BLaER1 treated with 17β-estradiol and CSF1 and Interleukin-3, amounts not matched to agents 10 nM and 100 nM (cell line): ENCODE measurements at regions not wholly inside any gene's neighbourhood (a gene's known extent, or its start where the extent isn't known, plus 50 kb on each side); places are given as distances from the start of the nearest gene placed in this dataset.

Source experiments
- H3K27ac ChIP-seq, 11 experiments: shearing (Covaris generic); formaldehyde crosslinking; 2 replicates each; pipeline ENCODE4 v1.8.1; 2022
- H3K27me3 ChIP-seq, 11 experiments: shearing (Covaris generic); formaldehyde crosslinking; 2 replicates each; pipeline ENCODE4 v1.8.1; 2022
- H3K36me3 ChIP-seq, 11 experiments: shearing (Covaris generic); formaldehyde crosslinking; 2 replicates each; pipeline ENCODE4 v1.8.1; 2022
- H3K4me1 ChIP-seq, 10 experiments: shearing (Covaris generic); formaldehyde crosslinking; 2 replicates each; pipeline ENCODE4 v1.8.1; 2022
- H3K4me2 ChIP-seq, 11 experiments: shearing (Covaris generic); formaldehyde crosslinking; 2 replicates each; pipeline ENCODE4 v1.8.1; 2022
- H3K4me3 ChIP-seq, 10 experiments: shearing (Covaris generic); formaldehyde crosslinking; 2 replicates each; pipeline ENCODE4 v1.8.1; 2022
- H3K9ac ChIP-seq, 11 experiments: shearing (Covaris generic); formaldehyde crosslinking; 2 replicates each; pipeline ENCODE4 v1.8.1; 2022
- H3K9me3 ChIP-seq, 11 experiments: shearing (Covaris generic); formaldehyde crosslinking; replicated peaks in 1 of 11; 2 replicates each; pipeline ENCODE4 v1.8.1; 2022
- H4K20me1 ChIP-seq, 11 experiments: shearing (Covaris generic); formaldehyde crosslinking; 2 replicates each; pipeline ENCODE4 v1.8.1; 2022
- Cebpa-rat ChIP-seq, 11 experiments: shearing (Covaris generic); IDR thresholded peaks; 2 replicates each; pipeline ENCODE4 v1.8.1; 2022

DNA sequence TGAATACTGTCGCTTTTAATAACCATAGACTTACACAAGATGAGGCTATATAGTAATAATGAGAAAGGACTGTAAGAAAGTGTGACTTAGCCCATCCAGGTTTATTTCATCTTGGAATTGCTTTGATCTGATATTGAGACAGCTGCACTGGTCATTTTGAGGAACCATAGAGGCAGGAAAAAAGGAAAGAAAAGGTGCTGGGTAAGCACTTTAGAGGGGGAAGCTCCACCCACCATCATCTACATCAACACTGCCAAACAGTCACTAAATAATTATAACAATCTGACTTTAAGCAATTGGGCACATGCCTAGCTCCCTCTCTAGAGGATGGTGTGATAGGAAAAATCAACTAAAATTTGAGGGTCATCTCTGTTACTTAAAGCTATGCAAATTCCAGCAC is 70.6 kb upstream of the ST6GALNAC3 start:
- Histone ChIP-seq H3K27ac (no peak overlapping the region), H3K9ac (no peak overlapping the region), H3K4me2 (peak overlapping the region in 2 of 11 experiments; percentile 7 to 40; a peak in 3 of 22 replicates), H3K4me3 (no peak overlapping the region), H4K20me1 (no peaks in the 10 kb centered on the region), H3K36me3 (no peaks in the 10 kb centered on the region), H3K9me3 (0 out of 22 replicates have a peak, but pooled peaks cover 0 to 2% (median 0%) of the 10 kb centered on the region in 11 experiments), H3K4me1 (peaks cover 0 to 10% (median 0%) of the 10 kb centered on the region in 10 experiments; a peak in 4 of 20 replicates), H3K27me3 (no peaks in the 10 kb centered on the region)
- no peak for TF ChIP-seq Cebpa-rat (IDR thresholded peaks at IDR 0.05)

DNA sequence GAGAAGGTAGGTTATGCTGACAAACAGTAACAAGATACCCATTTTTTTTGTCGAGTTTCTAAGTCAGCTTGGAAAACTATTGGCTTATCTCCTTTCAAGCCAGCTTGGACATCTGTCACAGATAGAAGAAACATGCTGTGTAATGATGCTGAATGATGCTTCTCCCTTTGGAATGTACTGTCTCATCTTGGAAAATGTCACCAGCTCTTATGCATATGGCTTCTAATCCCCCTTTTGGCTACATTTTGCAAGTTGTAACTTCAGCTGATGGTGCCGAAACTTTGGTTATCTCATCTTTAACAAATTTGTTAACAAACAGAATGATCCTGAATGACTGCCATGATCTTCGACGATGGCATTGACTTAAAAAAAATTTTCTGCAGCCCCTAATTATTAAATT is 68.8 kb upstream of the ST6GALNAC3 start:
- Histone ChIP-seq H3K27ac (no peak overlapping the region), H3K27me3 (no peaks in the 10 kb centered on the region), H3K9ac (no peak overlapping the region), H3K4me2 (no peak overlapping the region), H4K20me1 (no peaks in the 10 kb centered on the region), H3K9me3 (no peaks in the 10 kb centered on the region), H3K36me3 (no peaks in the 10 kb centered on the region), H3K4me3 (no peak overlapping the region), H3K4me1 (peaks cover 0 to 10% (median 0%) of the 10 kb centered on the region in 10 experiments; a peak in 4 of 20 replicates)
- no peak for TF ChIP-seq Cebpa-rat (IDR thresholded peaks at IDR 0.05)

DNA sequence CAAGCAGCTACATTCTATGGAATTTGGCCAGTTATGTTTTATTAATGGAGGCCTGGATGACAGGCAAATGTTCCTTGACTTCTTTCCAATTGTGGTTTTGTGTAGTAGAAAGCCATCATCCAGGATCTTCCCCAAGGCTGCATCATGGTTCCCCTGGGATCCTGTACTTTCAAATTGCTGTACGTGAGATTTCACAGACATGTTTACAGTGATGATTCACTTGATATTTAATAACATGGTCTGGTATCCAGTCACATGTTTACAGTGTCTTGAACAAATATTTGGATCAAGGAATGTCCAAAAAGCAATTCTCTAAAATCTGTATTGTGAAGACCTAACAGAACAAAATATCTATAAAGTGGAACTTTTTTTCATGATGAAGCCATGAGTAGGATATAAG is 68.3 kb upstream of the ST6GALNAC3 start:
- Histone ChIP-seq H3K27ac (no peak overlapping the region), H3K9ac (no peak overlapping the region), H3K4me1 (peaks cover 0 to 10% (median 0%) of the 10 kb centered on the region in 10 experiments; a peak in 4 of 20 replicates), H3K36me3 (no peaks in the 10 kb centered on the region), H3K27me3 (no peaks in the 10 kb centered on the region), H3K4me2 (no peak overlapping the region), H3K4me3 (no peak overlapping the region), H4K20me1 (no peaks in the 10 kb centered on the region), H3K9me3 (no peaks in the 10 kb centered on the region)
- no peak for TF ChIP-seq Cebpa-rat (IDR thresholded peaks at IDR 0.05)

GRCh38 chr1:76010802-76011201 is 63.7 kb upstream of the ST6GALNAC3 start:
- Histone ChIP-seq H3K4me1 (peaks cover 0 to 7% (median 4%) of the 10 kb centered on the region in 10 experiments; a peak in 7 of 20 replicates), H3K9me3 (0 out of 22 replicates have a peak, but pooled peaks cover 0 to 5% (median 0%) of the 10 kb centered on the region in 11 experiments), H3K36me3 (no peaks in the 10 kb centered on the region), H3K27ac (no peak overlapping the region), H3K9ac (no peak overlapping the region), H3K4me2 (no peak overlapping the region), H3K27me3 (no peaks in the 10 kb centered on the region), H3K4me3 (no peak overlapping the region), H4K20me1 (no peaks in the 10 kb centered on the region)
- TF ChIP-seq Cebpa-rat (IDR thresholded peaks at IDR 0.05), result no peak

GRCh38 chr1:76012341-76013205 is 62.0 kb upstream of the ST6GALNAC3 start:
- no peak overlapping the region for H3K27ac ChIP-seq
- no peak overlapping the region for H3K9ac ChIP-seq

DNA sequence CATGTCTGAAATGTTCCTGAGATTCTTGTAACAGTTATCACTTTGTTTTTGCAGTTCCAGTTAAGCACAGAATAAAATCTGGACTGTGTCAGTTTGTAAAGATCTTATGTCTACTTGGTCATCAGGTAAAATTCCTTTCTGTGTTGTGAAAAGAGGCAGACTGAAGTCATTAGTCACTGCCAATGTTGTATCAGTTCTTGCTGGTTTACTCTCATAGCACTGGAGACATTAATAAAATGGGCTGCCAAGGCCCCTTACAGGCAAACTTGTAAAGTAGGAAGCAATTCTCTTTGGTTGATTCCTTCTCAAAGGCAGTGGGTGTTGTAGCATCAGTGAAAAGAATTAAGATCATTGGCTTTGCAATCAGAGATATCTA is 61.4 kb upstream of the ST6GALNAC3 start:
- TF ChIP-seq Cebpa-rat (IDR thresholded peaks at IDR 0.05), result no peak
- H3K9me3 ChIP-seq, result 0 out of 22 replicates have a peak, but pooled peaks cover 0 to 5% (median 0%) of the 10 kb centered on the region in 11 experiments
- peaks cover 0 to 7% (median 4%) of the 10 kb centered on the region in 10 experiments; a peak in 7 of 20 replicates for H3K4me1 ChIP-seq
- no peaks in the 10 kb centered on the region for H4K20me1 ChIP-seq
- H3K4me3 ChIP-seq, result no peak overlapping the region
- no peak overlapping the region for H3K27ac ChIP-seq
- no peak overlapping the region for H3K9ac ChIP-seq
- no peaks in the 10 kb centered on the region for H3K36me3 ChIP-seq
- no peaks in the 10 kb centered on the region for H3K27me3 ChIP-seq
- peak overlapping the region in 1 of 11 experiments; percentile 10; a peak in 2 of 22 replicates for H3K4me2 ChIP-seq

More at GRCh38 chr1:76012341-76013205, 62.0 kb upstream of the ST6GALNAC3 start:
- Histone ChIP-seq H4K20me1 (no peaks in the 10 kb centered on the region), H3K4me2 (peak overlapping the region in 2 of 11 experiments; percentile 4 to 10; a peak in 3 of 22 replicates), H3K36me3 (no peaks in the 10 kb centered on the region), H3K4me1 (peaks cover 0 to 7% (median 4%) of the 10 kb centered on the region in 10 experiments; a peak in 7 of 20 replicates), H3K9me3 (0 out of 22 replicates have a peak, but pooled peaks cover 0 to 5% (median 0%) of the 10 kb centered on the region in 11 experiments), H3K4me3 (no peak overlapping the region), H3K27me3 (no peaks in the 10 kb centered on the region)
- no peak for TF ChIP-seq Cebpa-rat (IDR thresholded peaks at IDR 0.05)

- H3K9ac ChIP-seq, result no peak overlapping the region
- H3K27me3 ChIP-seq, result no peaks in the 10 kb centered on the region
- no peak overlapping the region for H3K4me2 ChIP-seq
- H3K9me3 ChIP-seq, result 0 out of 22 replicates have a peak, but pooled peaks cover 0 to 5% (median 0%) of the 10 kb centered on the region in 11 experiments
- no peak for TF ChIP-seq Cebpa-rat (IDR thresholded peaks at IDR 0.05)
- no peak overlapping the region for H3K27ac ChIP-seq
- H4K20me1 ChIP-seq, result no peaks in the 10 kb centered on the region
- peaks cover 0 to 7% (median 4%) of the 10 kb centered on the region in 10 experiments; a peak in 7 of 20 replicates for H3K4me1 ChIP-seq
- no peak overlapping the region for H3K4me3 ChIP-seq
- no peaks in the 10 kb centered on the region for H3K36me3 ChIP-seq
These were observed 59.0 kb upstream of the ST6GALNAC3 start for GRCh38 chr1:76015478-76016103.

DNA sequence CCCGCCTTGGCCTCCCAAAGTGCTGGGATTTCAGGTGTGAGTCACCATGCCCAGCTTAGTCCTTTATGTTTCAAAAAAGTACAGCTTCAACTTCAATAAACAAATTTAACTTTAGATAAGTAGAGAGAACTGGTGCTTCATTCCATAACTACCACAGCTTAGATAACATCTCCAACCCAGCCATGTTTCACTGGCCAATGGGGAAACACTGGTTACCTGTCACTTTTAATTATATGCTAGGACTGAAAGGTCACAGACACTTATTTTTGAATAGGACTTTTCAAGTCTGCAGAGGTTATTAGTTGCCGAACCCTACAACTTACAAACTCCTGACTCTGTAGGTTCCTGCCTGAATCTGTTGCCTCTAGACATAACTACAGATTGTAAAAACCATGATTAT is 56.5 kb upstream of the ST6GALNAC3 start:
- no peak for TF ChIP-seq Cebpa-rat (IDR thresholded peaks at IDR 0.05)
- Histone ChIP-seq H3K9ac (no peak overlapping the region), H3K4me2 (no peak overlapping the region), H3K9me3 (0 out of 22 replicates have a peak, but pooled peaks cover 0 to 5% (median 0%) of the 10 kb centered on the region in 11 experiments), H3K27me3 (no peaks in the 10 kb centered on the region), H3K4me3 (no peak overlapping the region), H3K27ac (no peak overlapping the region), H4K20me1 (no peaks in the 10 kb centered on the region), H3K4me1 (peaks cover 0 to under 1% (median 0%) of the 10 kb centered on the region in 10 experiments; a peak in 2 of 20 replicates), H3K36me3 (no peaks in the 10 kb centered on the region)

DNA sequence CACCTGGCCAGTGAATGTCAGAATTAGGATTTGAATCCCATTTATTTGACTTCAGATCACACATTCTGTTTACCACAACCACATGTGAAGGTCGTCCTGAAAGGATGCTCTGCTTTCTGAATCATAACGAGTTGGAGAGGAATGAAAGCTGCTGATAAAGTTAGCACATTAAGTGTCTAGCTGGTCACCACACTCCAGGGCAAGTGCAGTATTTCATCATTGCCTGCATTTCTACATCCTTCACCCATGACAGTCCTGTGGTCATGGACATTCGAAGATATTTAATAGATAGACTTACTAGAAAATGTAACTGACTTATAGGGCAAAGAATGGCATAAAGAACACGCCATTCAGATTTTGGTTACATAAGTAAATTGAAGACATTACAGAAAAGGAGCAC is 52.7 kb upstream of the ST6GALNAC3 start:
- H3K4me2 ChIP-seq, result no peak overlapping the region
- H3K36me3 ChIP-seq, result no peaks in the 10 kb centered on the region
- no peaks in the 10 kb centered on the region for H3K27me3 ChIP-seq
- no peak overlapping the region for H3K27ac ChIP-seq
- no peak overlapping the region for H3K4me3 ChIP-seq
- H4K20me1 ChIP-seq, result no peaks in the 10 kb centered on the region
- H3K4me1 ChIP-seq, result no peaks in the 10 kb centered on the region
- H3K9ac ChIP-seq, result no peak overlapping the region
- H3K9me3 ChIP-seq, result no peaks in the 10 kb centered on the region
- TF ChIP-seq Cebpa-rat (IDR thresholded peaks at IDR 0.05), result no peak
